ENCODE measurements at regions not wholly inside any gene's neighbourhood (a gene's known extent, or its start where the extent isn't known, plus 50 kb on each side); places are given as distances from the start of the nearest gene placed in this dataset.
A peak's percentile ranks its signal among the peaks of the same experiment; 100 is the strongest.

GRCh38 chr10:47077386-47077785 is 166.2 kb downstream of the PTPN20 start:
- intact Hi-C loops (cut with DNase I), result no loop called here
- DNase-seq, result no peak

- intact Hi-C loops (cut with DNase I), result no loop called here
- no peak for DNase-seq
Measured at GRCh38 chr10:47077941-47078340, 166.7 kb downstream of the PTPN20 start.

- intact Hi-C loops (cut with DNase I), result no loop called here
- no peak for DNase-seq
Measured at GRCh38 chr10:47078393-47079203, 167.4 kb downstream of the PTPN20 start.

- intact Hi-C loops (cut with DNase I), result no loop called here
Measured at GRCh38 chr10:47079204-47079580, 168.0 kb downstream of the PTPN20 start.

GRCh38 chr10:47081264-47081663 is 170.0 kb downstream of the PTPN20 start:
- intact Hi-C loops (cut with DNase I), result no loop called here

More at GRCh38 chr10:47079204-47079580, 168.0 kb downstream of the PTPN20 start:
- no peak for DNase-seq

GRCh38 chr10:47082055-47082784 is 171.0 kb downstream of the PTPN20 start:
- intact Hi-C loops (cut with DNase I), result no loop called here
- no peak for DNase-seq

More at GRCh38 chr10:47081264-47081663, 170.0 kb downstream of the PTPN20 start:
- no peak for DNase-seq

GRCh38 chr10:47087667-47088066 is 176.4 kb downstream of the PTPN20 start:
- DNase-seq, result no peak
- intact Hi-C loops (cut with DNase I), result no loop called here

- no peak for DNase-seq
- intact Hi-C loops (cut with DNase I), result no loop called here
Measured at GRCh38 chr10:47088656-47089354, 177.6 kb downstream of the PTPN20 start.

- intact Hi-C loops (cut with DNase I), result no loop called here
- DNase-seq, result no peak
Measured at GRCh38 chr10:47090042-47090441, 178.8 kb downstream of the PTPN20 start.

GRCh38 chr10:47090903-47091302 is 179.7 kb downstream of the PTPN20 start:
- intact Hi-C loops (cut with DNase I), result no loop called here
- no peak for DNase-seq

- intact Hi-C loops (cut with DNase I), result no loop called here
- no peak for DNase-seq
Measured at GRCh38 chr10:47091421-47091820, 180.2 kb downstream of the PTPN20 start.

GRCh38 chr10:47092376-47092775 is 181.1 kb downstream of the PTPN20 start:
- no peak for DNase-seq

GRCh38 chr10:47092831-47093230 is 181.6 kb downstream of the PTPN20 start:
- DNase-seq, result peak in 9 of 10 donors; percentile 22 to 91 (median 58)
- intact Hi-C loops (cut with DNase I), result no loop called here

More at GRCh38 chr10:47092376-47092775, 181.1 kb downstream of the PTPN20 start:
- intact Hi-C loops (cut with DNase I), result no loop called here

- intact Hi-C loops (cut with DNase I), result no loop called here
Measured at GRCh38 chr10:47094126-47094525, 182.9 kb downstream of the PTPN20 start.

GRCh38 chr10:47094636-47095035 is 183.4 kb downstream of the PTPN20 start:
- intact Hi-C loops (cut with DNase I), result no loop called here

More at GRCh38 chr10:47094126-47094525, 182.9 kb downstream of the PTPN20 start:
- no peak for DNase-seq

GRCh38 chr10:47095211-47095610 is 184.0 kb downstream of the PTPN20 start:
- DNase-seq, result no peak
- intact Hi-C loops (cut with DNase I), result no loop called here

More at GRCh38 chr10:47094636-47095035, 183.4 kb downstream of the PTPN20 start:
- no peak for DNase-seq

- DNase-seq, result no peak
- intact Hi-C loops (cut with DNase I), result no loop called here
Measured at GRCh38 chr10:47095848-47096612, 184.8 kb downstream of the PTPN20 start.

GRCh38 chr10:47098238-47098637 is 187.0 kb downstream of the PTPN20 start:
- no peak for DNase-seq

GRCh38 chr10:47098964-47099363 is 187.7 kb downstream of the PTPN20 start:
- no peak for DNase-seq

More at GRCh38 chr10:47098238-47098637, 187.0 kb downstream of the PTPN20 start:
- intact Hi-C loops (cut with DNase I), result no loop called here

GRCh38 chr10:47099474-47099873 is 188.2 kb downstream of the PTPN20 start:
- DNase-seq, result no peak
- intact Hi-C loops (cut with DNase I), result no loop called here

More at GRCh38 chr10:47098964-47099363, 187.7 kb downstream of the PTPN20 start:
- intact Hi-C loops (cut with DNase I), result no loop called here
